ENCODE measurements at regions not wholly inside any gene's neighbourhood (a gene's known extent, or its start where the extent isn't known, plus 50 kb on each side); places are given as distances from the start of the nearest gene placed in this dataset.

DNA sequence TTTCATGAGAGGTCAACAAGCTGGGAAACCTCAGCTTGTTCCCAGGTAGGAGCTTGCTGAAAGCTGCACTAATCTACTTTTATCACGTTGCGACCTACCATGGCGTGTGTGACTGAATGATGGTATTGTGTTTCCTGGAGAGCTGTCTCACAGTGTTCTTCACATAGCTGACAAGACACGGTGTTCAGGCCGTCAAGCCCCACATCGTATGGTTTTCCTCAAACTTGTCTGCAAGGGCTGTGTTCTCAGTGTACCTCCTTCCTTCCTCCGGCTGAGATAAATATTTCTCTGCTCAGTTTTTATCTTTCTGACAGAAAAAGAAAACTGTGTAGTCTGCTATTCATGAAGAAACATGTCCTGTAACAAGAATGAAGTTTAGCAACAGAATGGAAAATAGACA is 244.8 kb downstream of the DCDC2C start:
- no peak for DNase-seq (ENCODE audit: low read depth)
- H3K4me3 ChIP-seq (ENCODE audit: low read depth, low read length): no peak overlapping the region
- TF ChIP-seq, protein P1, sequence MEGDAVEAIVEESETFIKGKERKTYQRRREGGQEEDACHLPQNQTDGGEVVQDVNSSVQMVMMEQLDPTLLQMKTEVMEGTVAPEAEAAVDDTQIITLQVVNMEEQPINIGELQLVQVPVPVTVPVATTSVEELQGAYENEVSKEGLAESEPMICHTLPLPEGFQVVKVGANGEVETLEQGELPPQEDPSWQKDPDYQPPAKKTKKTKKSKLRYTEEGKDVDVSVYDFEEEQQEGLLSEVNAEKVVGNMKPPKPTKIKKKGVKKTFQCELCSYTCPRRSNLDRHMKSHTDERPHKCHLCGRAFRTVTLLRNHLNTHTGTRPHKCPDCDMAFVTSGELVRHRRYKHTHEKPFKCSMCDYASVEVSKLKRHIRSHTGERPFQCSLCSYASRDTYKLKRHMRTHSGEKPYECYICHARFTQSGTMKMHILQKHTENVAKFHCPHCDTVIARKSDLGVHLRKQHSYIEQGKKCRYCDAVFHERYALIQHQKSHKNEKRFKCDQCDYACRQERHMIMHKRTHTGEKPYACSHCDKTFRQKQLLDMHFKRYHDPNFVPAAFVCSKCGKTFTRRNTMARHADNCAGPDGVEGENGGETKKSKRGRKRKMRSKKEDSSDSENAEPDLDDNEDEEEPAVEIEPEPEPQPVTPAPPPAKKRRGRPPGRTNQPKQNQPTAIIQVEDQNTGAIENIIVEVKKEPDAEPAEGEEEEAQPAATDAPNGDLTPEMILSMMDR (IDR thresholded peaks at IDR 0.05; ENCODE audit: insufficient read depth, low read length): no peak

DNA sequence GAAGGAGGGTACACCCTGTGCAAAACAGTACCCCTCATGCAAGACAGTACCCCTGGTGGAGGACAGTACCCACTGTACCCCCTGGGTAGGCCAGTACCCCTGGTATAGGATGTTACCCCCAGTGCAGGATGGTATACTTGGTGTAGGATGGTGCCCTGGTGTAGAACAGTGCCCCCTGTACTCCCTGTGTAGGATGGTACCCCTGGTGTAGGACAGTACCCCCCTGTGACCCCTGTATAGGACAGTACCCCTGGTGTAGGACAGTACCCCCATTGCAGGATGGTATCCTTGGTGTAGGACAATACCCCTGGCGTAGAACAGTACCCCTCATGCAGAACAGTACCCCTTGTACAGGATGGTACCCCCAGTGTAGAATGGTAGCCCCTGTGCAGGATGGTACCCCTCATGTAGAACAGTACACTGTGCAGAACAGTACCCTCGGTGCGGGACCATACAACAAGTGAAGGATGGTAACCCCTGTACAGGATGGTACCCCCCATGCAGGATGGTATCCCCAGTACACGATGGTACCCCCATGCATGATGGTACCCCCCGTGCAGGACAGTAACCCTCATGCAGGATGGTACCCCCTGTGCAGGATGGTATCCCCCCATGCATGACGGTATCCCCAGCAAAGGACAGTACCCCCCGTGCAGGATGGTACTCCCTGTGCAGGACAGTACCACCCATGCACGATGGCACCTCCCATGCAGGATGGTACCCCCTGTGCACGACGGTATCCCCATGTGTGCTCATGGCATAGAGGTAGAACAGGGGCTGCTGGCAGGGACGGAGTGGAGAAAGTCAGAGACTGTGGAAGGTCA is 248.0 kb downstream of the DCDC2C start:
- TF ChIP-seq, protein P1 (IDR thresholded peaks at IDR 0.05; ENCODE audit: insufficient read depth, low read length): no peak
- no peak for DNase-seq (ENCODE audit: low read depth)
- H3K4me3 ChIP-seq (ENCODE audit: low read depth, low read length): no peak overlapping the region

DNA sequence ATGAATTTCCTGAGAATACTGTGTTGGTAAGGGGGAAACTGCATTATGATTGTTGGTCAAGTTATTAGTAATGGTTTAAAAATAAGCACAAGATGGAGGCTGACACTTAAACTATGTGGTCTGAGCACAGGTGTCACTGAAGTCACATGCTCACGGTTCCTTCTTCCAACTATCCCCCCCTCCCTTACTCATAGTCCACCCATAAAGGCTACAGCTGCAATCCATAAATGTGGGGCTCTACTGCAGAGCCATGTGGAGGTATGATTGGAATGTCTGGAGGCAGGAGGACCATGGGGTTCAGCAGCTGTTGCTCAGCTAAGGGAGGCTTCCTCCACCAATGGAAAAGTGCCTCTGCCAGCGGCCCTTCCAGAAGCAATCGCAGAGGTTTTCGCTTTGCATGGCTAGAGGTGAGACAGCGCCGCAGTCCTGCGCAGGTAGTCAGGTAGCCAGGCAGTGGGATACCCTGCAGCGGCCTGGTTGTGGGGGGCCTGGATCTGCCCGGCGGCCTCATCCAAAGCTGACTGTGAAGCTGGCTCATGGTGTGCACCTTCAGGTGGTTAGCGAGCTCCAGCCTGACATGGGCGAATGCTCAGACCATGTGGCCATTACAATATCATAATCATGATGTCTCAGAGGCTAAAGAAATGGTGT is 249.6 kb downstream of the DCDC2C start:
- DNase-seq (ENCODE audit: low read depth): no peak
- TF ChIP-seq, protein P1 (IDR thresholded peaks at IDR 0.05; ENCODE audit: insufficient read depth, low read length): no peak
- no peak overlapping the region for H3K4me3 ChIP-seq (ENCODE audit: low read depth, low read length)

DNA sequence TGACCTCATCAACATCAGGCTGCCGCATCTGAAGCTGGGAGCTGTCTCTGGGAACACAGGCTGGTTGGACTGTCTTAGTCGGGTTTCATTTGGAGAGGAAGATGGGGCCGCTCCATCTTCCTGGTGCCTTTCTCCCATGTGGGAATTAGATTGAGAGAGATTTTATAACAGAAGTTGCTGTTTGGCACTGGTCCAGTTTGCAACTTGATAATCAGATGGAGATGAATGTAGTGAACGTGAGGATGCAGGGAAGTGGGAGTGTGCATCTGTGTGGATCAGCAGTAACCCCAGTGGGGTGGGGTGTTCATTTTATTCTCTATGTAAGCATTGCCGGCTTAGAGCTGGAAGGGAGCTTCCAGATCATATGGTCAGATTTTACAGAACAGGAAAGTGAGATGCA is 250.9 kb downstream of the DCDC2C start:
- DNase-seq (ENCODE audit: low read depth): no peak
- TF ChIP-seq, protein P1 (IDR thresholded peaks at IDR 0.05; ENCODE audit: insufficient read depth, low read length): no peak
- no peak overlapping the region for H3K4me3 ChIP-seq (ENCODE audit: low read depth, low read length)

DNA sequence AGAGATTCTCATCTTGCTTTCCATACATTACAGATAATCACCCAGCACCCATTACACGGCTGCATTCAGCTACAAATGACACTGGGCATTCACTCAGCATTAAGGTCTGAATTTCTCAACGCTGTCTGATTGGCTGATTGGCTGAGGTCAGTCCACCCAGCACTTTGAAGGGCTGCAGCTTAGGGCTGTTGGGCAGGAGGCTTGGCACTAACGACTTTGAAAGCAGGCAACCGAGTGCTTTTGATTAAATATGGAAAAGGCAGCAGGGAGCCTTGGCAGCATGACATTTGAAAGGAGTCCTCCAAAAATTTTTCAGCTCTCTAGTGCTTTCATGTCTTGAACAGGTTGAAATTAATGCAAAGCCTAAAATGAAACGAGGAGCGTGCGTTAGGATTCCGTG is 253.0 kb downstream of the DCDC2C start:
- TF ChIP-seq, protein P1 (IDR thresholded peaks at IDR 0.05; ENCODE audit: insufficient read depth, low read length): no peak
- H3K4me3 ChIP-seq (ENCODE audit: low read depth, low read length): no peak overlapping the region
- no peak for DNase-seq (ENCODE audit: low read depth)

DNA sequence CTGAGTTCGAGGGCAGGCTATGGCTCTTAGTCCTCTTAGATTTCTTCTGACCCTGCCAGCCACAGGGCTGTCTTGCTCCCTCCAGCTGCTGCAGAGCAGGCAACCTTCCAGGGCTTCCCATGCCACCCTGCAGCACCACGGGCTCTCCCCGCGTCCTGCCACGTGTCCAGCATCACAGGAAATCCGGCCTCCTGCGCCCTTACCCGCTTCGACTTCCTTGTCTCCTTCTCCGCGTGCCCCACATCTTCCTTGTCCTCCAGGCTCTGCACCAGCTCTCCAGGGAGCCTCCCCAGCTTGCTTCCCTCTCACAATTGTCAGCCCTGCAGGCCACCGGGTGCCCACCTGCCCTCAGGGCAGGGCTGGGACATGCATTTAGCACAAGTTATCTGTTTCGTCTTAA is 253.5 kb downstream of the DCDC2C start:
- no peak for DNase-seq (ENCODE audit: low read depth)
- no peak overlapping the region for H3K4me3 ChIP-seq (ENCODE audit: low read depth, low read length)
- TF ChIP-seq, protein P1 (IDR thresholded peaks at IDR 0.05; ENCODE audit: insufficient read depth, low read length): no peak
